Breast epithelium (tissue), 4 donors: ENCODE measurements at regions not wholly inside any gene's neighbourhood (a gene's known extent, or its start where the extent isn't known, plus 50 kb on each side); places are given as distances from the start of the nearest gene placed in this dataset.

Experiments used
- DNase-seq, 2 donors: peaks; one replicate each; pipeline ENCODE4 v3.0.0-alpha.2; 2019; ENCODE audit warnings: low spot score in 2 of 2
- H3K27ac ChIP-seq, 2 donors: fragments of 200-600 bp; sonication (generic) in 1 of 2; one replicate each; pipeline ENCODE4 v1.5.1; 2016 to 2019; ENCODE audit warnings: mild to moderate bottlenecking in 1 of 2
- H3K27me3 ChIP-seq, 2 donors: fragments of 200-600 bp; sonication (generic) in 1 of 2; one replicate each; pipeline versions ENCODE4 v1.5.1 to v1.6.0; 2017 to 2019; ENCODE audit warnings: control low read depth in 1 of 2, mild to moderate bottlenecking in 1 of 2
- H3K36me3 ChIP-seq: fragments of 200-600 bp; one replicate; pipeline ENCODE4 v1.5.1; 2019
- H3K4me1 ChIP-seq, 2 donors: fragments of 200-600 bp; sonication (generic); one replicate each; pipeline ENCODE4 v1.5.1; 2016 to 2019; ENCODE audit warnings: control low read depth in 1 of 2
- H3K4me3 ChIP-seq, 3 donors: fragments of 200-600 bp; sonication (generic); 1 replicate in 2 of 3; 2 replicates in 1 of 3; pipeline ENCODE4 v1.5.1; 2016 to 2019; ENCODE audit warnings: mild to moderate bottlenecking in 3 of 3, moderate library complexity in 2 of 3
- H3K9me3 ChIP-seq, 2 donors: fragments of 200-600 bp; sonication (generic) in 1 of 2; one replicate each; pipeline ENCODE4 v1.5.1; 2016 to 2019; ENCODE audit warnings: control low read depth in 1 of 2
- CTCF ChIP-seq, 3 donors: fragments of 450-650 bp; IDR thresholded peaks; one replicate each; pipeline ENCODE4 v1.5.1; 2016 to 2017; ENCODE audit warnings: antibody characterized with exemption in 3 of 3, mild to moderate bottlenecking in 3 of 3, moderate library complexity in 3 of 3
- POLR2A ChIP-seq: fragments of 450-650 bp; IDR thresholded peaks from one replicate; pipeline ENCODE4 v1.6.1; 2016; ENCODE audit warnings: antibody characterized with exemption, mild to moderate bottlenecking, moderate library complexity
- POLR2AphosphoS5 ChIP-seq, 3 donors: sonication (generic); formaldehyde crosslinking; IDR thresholded peaks; one replicate each; pipeline ENCODE4 v1.6.1; 2017; ENCODE audit warnings: antibody characterized with exemption in 3 of 3
- intact Hi-C: fragments of 100-400 bp; cut with DNase I; formaldehyde crosslinking; loops from one replicate; pipeline ENCODE4 v1.15.1; 2023; ENCODE audit warnings: low total_unique reads

GRCh38 chr4:154944996-154945395 lies 163.9 kb downstream of the RBM46 start:
- Histone ChIP-seq H3K27ac (no peak overlapping the region), H3K27me3 (no peaks in the 10 kb centered on the region), H3K4me1 (no peaks in the 10 kb centered on the region), H3K4me3 (no peak overlapping the region), H3K9me3 (peaks cover 0 to 4% of the 10 kb centered on the region in 2 donors), H3K36me3 (no peaks in the 10 kb centered on the region)
- TF ChIP-seq POLR2A, result no peak
- TF ChIP-seq POLR2AphosphoS5 (IDR thresholded peaks at IDR 0.05), result no peak
- intact Hi-C loops, result no loop called here
- no peak for DNase-seq

GRCh38 chr4:154946113-154946512 lies 165.0 kb downstream of the RBM46 start:
- no peak for DNase-seq
- no peak overlapping the region for H3K4me3 ChIP-seq
- no peaks in the 10 kb centered on the region for H3K36me3 ChIP-seq
- no peaks in the 10 kb centered on the region for H3K4me1 ChIP-seq
- no peak overlapping the region for H3K27ac ChIP-seq
- H3K9me3 ChIP-seq, result peaks cover 0 to 4% of the 10 kb centered on the region in 2 donors
- no peaks in the 10 kb centered on the region for H3K27me3 ChIP-seq
- intact Hi-C loops, result no loop called here
- TF ChIP-seq POLR2AphosphoS5 (IDR thresholded peaks at IDR 0.05) (no peak), CTCF (IDR thresholded peaks at IDR 0.05) (no peak), POLR2A (no peak)

- Histone ChIP-seq H3K27me3 (no peaks in the 10 kb centered on the region), H3K27ac (no peak overlapping the region), H3K4me1 (no peaks in the 10 kb centered on the region), H3K36me3 (no peaks in the 10 kb centered on the region), H3K4me3 (no peak overlapping the region), H3K9me3 (peaks cover 0 to 4% of the 10 kb centered on the region in 2 donors)
- TF ChIP-seq POLR2AphosphoS5 (IDR thresholded peaks at IDR 0.05) (no peak), POLR2A (no peak), CTCF (IDR thresholded peaks at IDR 0.05) (no peak)
- intact Hi-C loops, result no loop called here
- no peak for DNase-seq
These were observed 172.6 kb downstream of the RBM46 start for GRCh38 chr4:154953691-154954090.

- no peak for DNase-seq
- Histone ChIP-seq H3K36me3 (no peaks in the 10 kb centered on the region), H3K27me3 (no peaks in the 10 kb centered on the region), H3K9me3 (peaks cover 0 to 4% of the 10 kb centered on the region in 2 donors), H3K27ac (no peak overlapping the region), H3K4me3 (no peak overlapping the region), H3K4me1 (no peaks in the 10 kb centered on the region)
- intact Hi-C loops, result no loop called here
- TF ChIP-seq POLR2A (no peak), CTCF (IDR thresholded peaks at IDR 0.05) (no peak), POLR2AphosphoS5 (IDR thresholded peaks at IDR 0.05) (no peak)
These were observed 173.0 kb downstream of the RBM46 start for GRCh38 chr4:154954117-154954516.

- intact Hi-C loops, result no loop called here
- H3K4me3 ChIP-seq, result no peak overlapping the region
- H3K36me3 ChIP-seq, result no peaks in the 10 kb centered on the region
- H3K27ac ChIP-seq, result no peak overlapping the region
- H3K9me3 ChIP-seq, result no peaks in the 10 kb centered on the region
- H3K27me3 ChIP-seq, result no peaks in the 10 kb centered on the region
- H3K4me1 ChIP-seq, result no peaks in the 10 kb centered on the region
- no peak for DNase-seq
- TF ChIP-seq POLR2AphosphoS5 (IDR thresholded peaks at IDR 0.05) (no peak), CTCF (IDR thresholded peaks at IDR 0.05) (no peak), POLR2A (no peak)
These were observed 177.0 kb downstream of the RBM46 start for GRCh38 chr4:154958121-154958520.
